HCT116 (cell line): ENCODE measurements at regions not wholly inside any gene's neighbourhood (a gene's known extent, or its start where the extent isn't known, plus 50 kb on each side); places are given as distances from the start of the nearest gene placed in this dataset.

Source experiments
- ATAC-seq: fragments of 200-7000 bp; cut with Tn5 transposase; 2 replicates; pipeline ENCODE4 v1.9.1; 2020; ENCODE audit warnings: mild to moderate bottlenecking, moderate library complexity
- BruUV-seq: library from RNA; stranded (reverse); fragments of 400-500 nt; replicated peaks from 2 replicates; lab custom pipeline; 2021; lab: Mats Ljungman, UMichigan
- CTCF ChIA-PET: fragments of 300-600 bp; sonication (Branson Sonifier 250); formaldehyde crosslinking; loops from one replicate; lab custom pipeline; 2021; ENCODE audit warnings: antibody characterized with exemption; lab: Charles Lee
- POLR2A ChIA-PET: fragments of 300-600, 350-600 bp; sonication (Branson Sonifier 250); formaldehyde crosslinking; loops from one replicate; lab custom pipeline; 2021; ENCODE audit warnings: antibody characterized with exemption; lab: Charles Lee
- RAD21 ChIA-PET, 2 experiments: fragments of 300-600 bp; sonication (Branson Sonifier 250); formaldehyde crosslinking; loops; one replicate each; lab custom pipeline; 2023; ENCODE audit warnings: low total read pairs in 2 of 2; ENCODE audit not compliant: uncharacterized antibody in 2 of 2, unreplicated experiment in 2 of 2, low non-redundant PET in 1 of 2; lab: Charles Lee
- DNase-seq: peaks from one replicate; pipeline ENCODE4 v3.0.0-alpha.2; 2010; ENCODE audit warnings: low read depth, low spot score
- H2AFZ ChIP-seq: fragments of 200-600 bp; shearing (Covaris generic), sonication (generic); 2 replicates; pipeline ENCODE4 v1.6.1; 2017; ENCODE audit warnings: low read depth, mixed run types, mixed read lengths, antibody characterized with exemption, low read length; ENCODE audit not compliant: poor library complexity, severe bottlenecking
- H3K27ac ChIP-seq: 2 replicates; pipeline ENCODE4 v1.5.1; 2012; ENCODE audit warnings: low read depth, low read length
- H3K27me3 ChIP-seq: fragments of 200-600 bp; sonication (generic); 2 replicates; pipeline ENCODE4 v1.6.1; 2016; ENCODE audit warnings: mixed run types, low read length, mixed read lengths; ENCODE audit not compliant: insufficient read depth
- H3K36me3 ChIP-seq, 2 experiments: fragments of 200-500 bp in 1 of 2; fragments of 200-600 bp in 1 of 2; sonication (Bioruptor generic) in 1 of 2; sonication (generic) in 1 of 2; 2 replicates each; pipeline versions ENCODE4 v1.5.1 to v1.6.1; 2014 to 2016; ENCODE audit warnings: low read length in 2 of 2, inconsistent platforms in 1 of 2, mixed read lengths in 1 of 2, mixed run types in 1 of 2; ENCODE audit not compliant: insufficient read depth in 2 of 2, control insufficient read depth in 1 of 2
- H3K4me1 ChIP-seq, 2 experiments: fragments of 200-600 bp in 1 of 2; sonication (generic) in 1 of 2; 2 replicates each; pipeline versions ENCODE4 v1.5.1 to v1.6.1; 2012 to 2017; ENCODE audit warnings: low read length in 2 of 2, inconsistent platforms in 1 of 2, mild to moderate bottlenecking in 1 of 2, mixed read lengths in 1 of 2, mixed run types in 1 of 2, moderate library complexity in 1 of 2; ENCODE audit not compliant: insufficient read depth in 2 of 2, control insufficient read depth in 1 of 2
- H3K4me2 ChIP-seq: fragments of 200-600 bp; sonication (generic); 2 replicates; pipeline ENCODE4 v1.6.1; 2017; ENCODE audit warnings: mixed run types, low read length, mixed read lengths
- H3K4me3 ChIP-seq, 2 experiments: fragments of 200-600 bp in 1 of 2; sonication (generic) in 1 of 2; replicated peaks in 1 of 2; 2 replicates each; pipeline ENCODE4 v1.5.1; 2011 to 2016; ENCODE audit warnings: low read length in 2 of 2, control low read depth in 1 of 2, low read depth in 1 of 2, mild to moderate bottlenecking in 1 of 2, mixed read lengths in 1 of 2, mixed run types in 1 of 2
- H3K79me2 ChIP-seq: fragments of 200-600 bp; sonication (generic); 2 replicates; pipeline ENCODE4 v1.6.1; 2017; ENCODE audit warnings: mild to moderate bottlenecking, mixed run types, low read length, moderate library complexity, mixed read lengths; ENCODE audit not compliant: insufficient read depth
- H3K9ac ChIP-seq: fragments of 200-600 bp; sonication (generic); 2 replicates; pipeline ENCODE4 v1.6.1; 2016; ENCODE audit warnings: low read length, mixed read lengths
- H3K9me2 ChIP-seq: fragments of 200-600 bp; sonication (generic), shearing (Covaris generic); 2 replicates; pipeline ENCODE4 v1.6.1; 2017; ENCODE audit warnings: mixed run types, mild to moderate bottlenecking, moderate library complexity; ENCODE audit not compliant: insufficient read depth
- H3K9me3 ChIP-seq, 2 experiments: fragments of 200-500 bp in 1 of 2; fragments of 200-600 bp in 1 of 2; sonication (Bioruptor generic) in 1 of 2; sonication (generic) in 1 of 2; 2 replicates each; pipeline ENCODE4 v1.6.1; 2014 to 2017; ENCODE audit warnings: low read length in 2 of 2, mixed read lengths in 2 of 2, inconsistent platforms in 1 of 2, low read depth in 1 of 2, mild to moderate bottlenecking in 1 of 2, mixed run types in 1 of 2, moderate library complexity in 1 of 2; ENCODE audit not compliant: control insufficient read depth in 1 of 2, insufficient read depth in 1 of 2
- H4K20me1 ChIP-seq: fragments of 200-600 bp; sonication (generic), shearing (Covaris generic); 2 replicates; pipeline ENCODE4 v1.6.1; 2017; ENCODE audit warnings: mixed run types, mild to moderate bottlenecking, moderate library complexity; ENCODE audit not compliant: insufficient read depth
- ATF3 ChIP-seq: IDR thresholded peaks from 2 replicates; pipeline ENCODE4 v1.6.1; 2012
- CEBPB ChIP-seq: IDR thresholded peaks from 2 replicates; pipeline ENCODE4 v1.6.1; 2012; ENCODE audit warnings: low read depth
- CTCF ChIP-seq, 3 experiments: fragments of 200-600 bp in 1 of 3; sonication (generic) in 1 of 3; IDR thresholded peaks in 2 of 3; conservative IDR thresholded peaks in 1 of 3; 2 replicates each; pipeline ENCODE4 v1.5.1; 2012 to 2017; ENCODE audit warnings: low read depth in 2 of 3, low read length in 2 of 3, antibody characterized with exemption in 1 of 3, borderline replicate concordance in 1 of 3, control low read depth in 1 of 3, mild to moderate bottlenecking in 1 of 3, mixed read lengths in 1 of 3, mixed run types in 1 of 3, moderate library complexity in 1 of 3; ENCODE audit not compliant: insufficient read depth in 1 of 3
- EGR1 ChIP-seq: IDR thresholded peaks from 2 replicates; pipeline ENCODE4 v1.6.1; 2012; ENCODE audit warnings: low read depth
- ELF1 ChIP-seq: IDR thresholded peaks from 2 replicates; pipeline ENCODE4 v1.6.1; 2012; ENCODE audit warnings: low read depth, borderline replicate concordance
- EZH2 ChIP-seq: fragments of 200-600 bp; sonication (generic); IDR thresholded peaks from 2 replicates; pipeline ENCODE4 v1.6.1; 2017; ENCODE audit warnings: antibody characterized with exemption, mixed run types
- FOSL1 ChIP-seq: IDR thresholded peaks from 2 replicates; pipeline ENCODE4 v1.6.1; 2012; ENCODE audit warnings: low read depth
- JUND ChIP-seq: IDR thresholded peaks from 2 replicates; pipeline ENCODE4 v1.6.1; 2012
- REST ChIP-seq: IDR thresholded peaks from 2 replicates; pipeline ENCODE4 v1.6.1; 2012; ENCODE audit warnings: low read depth
- SIN3A ChIP-seq: IDR thresholded peaks from 2 replicates; pipeline ENCODE4 v1.6.1; 2012; ENCODE audit warnings: low read depth
- SP1 ChIP-seq: IDR thresholded peaks from 2 replicates; pipeline ENCODE4 v1.6.1; 2012; ENCODE audit warnings: low read depth
- YY1 ChIP-seq: IDR thresholded peaks from 2 replicates; pipeline ENCODE4 v1.6.1; 2011; ENCODE audit warnings: low read length, low read depth, moderate library complexity, mild to moderate bottlenecking; ENCODE audit not compliant: insufficient replicate concordance; ENCODE audit errors: extremely low read depth
- ZFX ChIP-seq: fragments of 450-650 bp; IDR thresholded peaks from 2 replicates; pipeline ENCODE4 v1.6.1; 2017
- intact Hi-C: fragments of 100-400 bp; cut with micrococcal nuclease; formaldehyde crosslinking; loops from 2 replicates; pipeline ENCODE4 v1.10.0; 2022

GRCh38 chr20:39961637-39962244 is 727.3 kb downstream of the MAFB start:
- ATAC-seq, result no peak
- no peak for TF ChIP-seq YY1
- TF ChIP-seq FOSL1, result no peak
- TF ChIP-seq SP1, result no peak
- TF ChIP-seq ATF3, result no peak
- TF ChIP-seq SIN3A, result no peak
- TF ChIP-seq JUND, result no peak
- no peak for TF ChIP-seq REST
- TF ChIP-seq ZFX, result no peak
- no peak for TF ChIP-seq CEBPB
- TF ChIP-seq EGR1, result no peak
- no peak for TF ChIP-seq EZH2
- TF ChIP-seq CTCF (IDR thresholded peaks at IDR 0.05 in 2 of 3, conservative IDR thresholded peaks at IDR 0.05 in 1 of 3; ENCODE audit: borderline replicate concordance in 1 of 3, insufficient read depth in 1 of 3, low read depth in 2 of 3, low read length in 2 of 3), result no peak
- TF ChIP-seq ELF1, result no peak
- intact Hi-C loops, result no loop called here
- Histone ChIP-seq H3K9me3 (peaks cover 4 to 19% of the 10 kb centered on the region in 2 experiments; a peak in 2 of 4 replicates), H4K20me1 (no peaks in the 10 kb centered on the region), H3K4me2 (no peak overlapping the region), H2AFZ (no peak overlapping the region), H3K27ac (no peak overlapping the region), H3K9me2 (no peaks in the 10 kb centered on the region), H3K9ac (no peak overlapping the region), H3K4me1 (no peaks in the 10 kb centered on the region), H3K4me3 (no peak overlapping the region), H3K27me3 (no peaks in the 10 kb centered on the region), H3K36me3 (no peaks in the 10 kb centered on the region), H3K79me2 (no peaks in the 10 kb centered on the region)
- ChIA-PET POLR2A (no interaction called here), CTCF (no interaction called here), RAD21 (no interaction called here)
- no peak for DNase-seq
- no TSS peak for BruUV-seq
